ENCODE measurements at regions not wholly inside any gene's neighbourhood (a gene's known extent, or its start where the extent isn't known, plus 50 kb on each side); places are given as distances from the start of the nearest gene placed in this dataset.
A peak's percentile ranks its signal among the peaks of the same experiment; 100 is the strongest.

DNA sequence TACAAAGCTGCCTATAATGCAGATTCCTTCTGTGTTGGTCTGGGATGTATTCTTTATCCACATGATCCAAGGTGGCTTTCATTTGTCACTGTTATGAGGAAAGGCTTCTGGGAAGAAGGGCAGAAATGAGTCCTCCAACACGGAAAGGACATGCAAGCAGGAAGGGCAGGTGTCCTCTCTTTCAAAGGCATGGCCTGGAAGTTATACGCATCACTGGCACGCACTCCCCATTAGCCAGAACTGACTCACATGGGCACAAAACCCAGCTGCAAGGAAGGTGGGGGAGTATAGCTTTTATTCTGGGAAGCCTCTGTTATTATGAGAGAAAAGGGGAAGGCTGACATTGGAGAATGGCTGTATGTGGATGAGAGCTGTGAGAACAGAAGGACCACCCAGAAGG lies 141.3 kb upstream of the ZNF618 start:
- H3K9me2 ChIP-seq (replicated peaks; ENCODE audit: low read depth, low read length): no peaks in the 10 kb centered on the region
- no peaks in the 10 kb centered on the region for H3K36me3 ChIP-seq (ENCODE audit: insufficient read depth, low read length)
- H2AFZ ChIP-seq (ENCODE audit: low read length): no peak overlapping the region
- no peaks in the 10 kb centered on the region for H3K4me1 ChIP-seq (ENCODE audit: insufficient read depth, low read length, poor library complexity, severe bottlenecking)
- peaks cover 8% of the 10 kb centered on the region; the same call in 1 of the 2 replicates for H3K9me3 ChIP-seq (ENCODE audit: insufficient read depth, low read depth, low read length)
- no peak for TF ChIP-seq EZH2phosphoT487 (IDR thresholded peaks at IDR 0.05; ENCODE audit: borderline replicate concordance)
- TF ChIP-seq, protein P1, sequence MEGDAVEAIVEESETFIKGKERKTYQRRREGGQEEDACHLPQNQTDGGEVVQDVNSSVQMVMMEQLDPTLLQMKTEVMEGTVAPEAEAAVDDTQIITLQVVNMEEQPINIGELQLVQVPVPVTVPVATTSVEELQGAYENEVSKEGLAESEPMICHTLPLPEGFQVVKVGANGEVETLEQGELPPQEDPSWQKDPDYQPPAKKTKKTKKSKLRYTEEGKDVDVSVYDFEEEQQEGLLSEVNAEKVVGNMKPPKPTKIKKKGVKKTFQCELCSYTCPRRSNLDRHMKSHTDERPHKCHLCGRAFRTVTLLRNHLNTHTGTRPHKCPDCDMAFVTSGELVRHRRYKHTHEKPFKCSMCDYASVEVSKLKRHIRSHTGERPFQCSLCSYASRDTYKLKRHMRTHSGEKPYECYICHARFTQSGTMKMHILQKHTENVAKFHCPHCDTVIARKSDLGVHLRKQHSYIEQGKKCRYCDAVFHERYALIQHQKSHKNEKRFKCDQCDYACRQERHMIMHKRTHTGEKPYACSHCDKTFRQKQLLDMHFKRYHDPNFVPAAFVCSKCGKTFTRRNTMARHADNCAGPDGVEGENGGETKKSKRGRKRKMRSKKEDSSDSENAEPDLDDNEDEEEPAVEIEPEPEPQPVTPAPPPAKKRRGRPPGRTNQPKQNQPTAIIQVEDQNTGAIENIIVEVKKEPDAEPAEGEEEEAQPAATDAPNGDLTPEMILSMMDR (conservative IDR thresholded peaks at IDR 0.05; ENCODE audit: low read length): no peak
- no peaks in the 10 kb centered on the region for H3F3A ChIP-seq (ENCODE audit: low read depth)
- H3K27me3 ChIP-seq (ENCODE audit: insufficient read depth, low read length, poor library complexity, severe bottlenecking): no peaks in the 10 kb centered on the region
- H3K4me3 ChIP-seq (ENCODE audit: low read length, poor library complexity, severe bottlenecking): no peak overlapping the region
- H3K4me2 ChIP-seq (ENCODE audit: low read depth, low read length, poor library complexity, severe bottlenecking): no peak overlapping the region
- no peak overlapping the region for H3K9ac ChIP-seq (ENCODE audit: low read depth, low read length, poor library complexity, severe bottlenecking)
- H3K79me2 ChIP-seq (ENCODE audit: insufficient read depth, low read length): no peaks in the 10 kb centered on the region
- no peaks in the 10 kb centered on the region for H4K20me1 ChIP-seq (ENCODE audit: insufficient read depth, low read length, poor library complexity, severe bottlenecking)

DNA sequence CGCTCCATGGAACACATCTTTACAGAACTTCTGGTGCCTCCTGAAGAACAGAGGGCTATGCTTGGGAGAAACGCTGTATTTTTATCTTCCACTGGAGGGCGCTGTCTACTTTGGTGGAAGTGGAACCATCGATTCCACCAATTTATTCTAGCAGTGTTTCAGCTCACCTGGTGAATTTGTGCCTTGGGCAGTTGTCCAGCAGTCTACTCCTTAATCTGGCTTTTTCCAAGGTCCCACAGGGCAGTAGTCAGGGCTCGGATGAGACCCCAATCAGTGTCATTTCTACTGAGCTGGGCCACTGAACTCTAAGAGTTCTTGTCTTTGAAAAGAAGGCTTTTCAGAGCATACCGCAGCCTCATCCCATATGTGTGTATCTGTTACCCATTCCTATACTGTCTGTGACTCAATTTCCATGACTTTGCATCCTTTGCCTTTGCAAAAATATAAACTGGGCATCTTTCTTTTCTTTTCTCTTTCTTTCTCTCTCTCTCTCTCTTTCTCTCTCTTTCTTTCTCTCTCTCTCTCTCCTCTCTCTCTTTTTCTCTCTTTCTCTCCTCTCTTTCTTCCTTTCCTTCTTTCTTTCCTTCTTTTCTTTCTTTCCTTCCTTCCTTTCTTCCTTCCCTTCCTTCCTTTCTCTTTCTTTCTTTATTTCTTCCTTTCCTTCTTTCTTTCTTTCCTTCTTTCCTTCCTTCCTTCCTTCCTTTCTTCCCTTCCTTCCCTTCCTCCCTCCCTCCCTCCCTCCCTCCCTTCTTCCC lies 138.4 kb upstream of the ZNF618 start:
- Histone ChIP-seq H3K4me1 (ENCODE audit: insufficient read depth, low read length, poor library complexity, severe bottlenecking) (no peaks in the 10 kb centered on the region), H3K9ac (ENCODE audit: low read depth, low read length, poor library complexity, severe bottlenecking) (no peak overlapping the region), H3F3A (ENCODE audit: low read depth) (no peaks in the 10 kb centered on the region), H3K79me2 (ENCODE audit: insufficient read depth, low read length) (no peaks in the 10 kb centered on the region), H3K27me3 (ENCODE audit: insufficient read depth, low read length, poor library complexity, severe bottlenecking) (no peaks in the 10 kb centered on the region), H2AFZ (ENCODE audit: low read length) (no peak overlapping the region), H3K9me3 (ENCODE audit: insufficient read depth, low read depth, low read length) (no peaks in the 10 kb centered on the region), H3K36me3 (ENCODE audit: insufficient read depth, low read length) (no peaks in the 10 kb centered on the region), H4K20me1 (ENCODE audit: insufficient read depth, low read length, poor library complexity, severe bottlenecking) (no peaks in the 10 kb centered on the region), H3K9me2 (replicated peaks; ENCODE audit: low read depth, low read length) (no peaks in the 10 kb centered on the region), H3K4me2 (ENCODE audit: low read depth, low read length, poor library complexity, severe bottlenecking) (no peak overlapping the region), H3K4me3 (ENCODE audit: low read length, poor library complexity, severe bottlenecking) (no peak overlapping the region)
- no peak for TF ChIP-seq EZH2phosphoT487 (IDR thresholded peaks at IDR 0.05; ENCODE audit: borderline replicate concordance)
- TF ChIP-seq, protein P1 (conservative IDR thresholded peaks at IDR 0.05; ENCODE audit: low read length): peak; percentile 89

DNA sequence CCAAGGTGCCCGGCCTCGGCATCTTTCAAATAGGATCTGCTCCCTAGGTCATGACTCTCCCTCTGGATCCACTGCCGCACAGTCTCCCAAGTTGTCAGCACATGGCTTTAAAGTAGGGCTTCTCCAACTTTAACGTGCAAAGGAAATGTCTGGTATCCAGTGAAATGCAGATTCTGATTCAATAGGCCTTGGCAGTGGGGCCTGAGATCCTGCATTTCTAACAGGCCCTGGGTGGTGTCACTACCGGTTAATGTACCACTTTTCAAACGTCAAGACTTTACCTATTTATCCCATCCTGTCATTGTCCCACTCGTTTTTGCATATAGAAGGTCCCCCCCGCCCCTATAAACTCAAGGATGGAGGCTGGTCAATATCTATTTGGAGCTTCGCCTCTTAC lies 137.6 kb upstream of the ZNF618 start:
- Histone ChIP-seq H3K4me1 (ENCODE audit: insufficient read depth, low read length, poor library complexity, severe bottlenecking) (no peaks in the 10 kb centered on the region), H3K9ac (ENCODE audit: low read depth, low read length, poor library complexity, severe bottlenecking) (no peak overlapping the region), H3K9me3 (ENCODE audit: insufficient read depth, low read depth, low read length) (no peaks in the 10 kb centered on the region), H3K36me3 (ENCODE audit: insufficient read depth, low read length) (no peaks in the 10 kb centered on the region), H3K4me2 (ENCODE audit: low read depth, low read length, poor library complexity, severe bottlenecking) (no peak overlapping the region), H3K27me3 (ENCODE audit: insufficient read depth, low read length, poor library complexity, severe bottlenecking) (no peaks in the 10 kb centered on the region), H4K20me1 (ENCODE audit: insufficient read depth, low read length, poor library complexity, severe bottlenecking) (no peaks in the 10 kb centered on the region), H3K9me2 (replicated peaks; ENCODE audit: low read depth, low read length) (no peaks in the 10 kb centered on the region), H2AFZ (ENCODE audit: low read length) (no peak overlapping the region), H3F3A (ENCODE audit: low read depth) (no peaks in the 10 kb centered on the region), H3K79me2 (ENCODE audit: insufficient read depth, low read length) (no peaks in the 10 kb centered on the region), H3K4me3 (ENCODE audit: low read length, poor library complexity, severe bottlenecking) (no peak overlapping the region)
- TF ChIP-seq, protein P1 (conservative IDR thresholded peaks at IDR 0.05; ENCODE audit: low read length): no peak
- TF ChIP-seq EZH2phosphoT487 (IDR thresholded peaks at IDR 0.05; ENCODE audit: borderline replicate concordance): no peak
